Left ventricle myocardium inferior (tissue), 1 donor: ENCODE measurements at regions not wholly inside any gene's neighbourhood (a gene's known extent, or its start where the extent isn't known, plus 50 kb on each side); places are given as distances from the start of the nearest gene placed in this dataset.
A peak's percentile ranks its signal among the peaks of the same experiment; 100 is the strongest.

Experiments
- DNase-seq: peaks from one replicate; pipeline ENCODE4 v3.0.0-alpha.2; 2020
- H3K27ac ChIP-seq: fragments of 200-600 bp; replicated peaks from 2 replicates; pipeline ENCODE4 v1.8.0; 2021
- H3K27me3 ChIP-seq: fragments of 200-600 bp; 2 replicates; pipeline ENCODE4 v1.8.0; 2021; ENCODE audit warnings: low read depth
- H3K36me3 ChIP-seq: fragments of 200-600 bp; 2 replicates; pipeline ENCODE4 v1.8.0; 2021
- H3K4me1 ChIP-seq: fragments of 200-600 bp; 2 replicates; pipeline ENCODE4 v1.8.0; 2021
- H3K4me3 ChIP-seq: fragments of 200-600 bp; 2 replicates; pipeline ENCODE4 v1.8.0; 2021; ENCODE audit warnings: mild to moderate bottlenecking, moderate library complexity
- H3K9me3 ChIP-seq: fragments of 200-600 bp; replicated peaks from 2 replicates; pipeline ENCODE4 v1.8.0; 2021
- CTCF ChIP-seq: fragments of 200-600 bp; IDR thresholded peaks from 2 replicates; pipeline ENCODE4 v1.8.0; 2021; ENCODE audit warnings: antibody characterized with exemption, mild to moderate bottlenecking, borderline replicate concordance
- intact Hi-C: fragments of 100-400 bp; cut with micrococcal nuclease; formaldehyde crosslinking; loops from one replicate; pipeline ENCODE4 v1.11.0; 2022
- donor health status: DM: no; HTN: yes; CAD: no; lungs with severe emphysema.

- peaks cover 51% of the 10 kb centered on the region for H3K27me3 ChIP-seq
- no peaks in the 10 kb centered on the region for H3K9me3 ChIP-seq
- no peaks in the 10 kb centered on the region for H3K4me1 ChIP-seq
- H3K4me3 ChIP-seq, result no peak overlapping the region
- DNase-seq, result no peak
- no peak overlapping the region for H3K27ac ChIP-seq
- intact Hi-C loops, result no loop called here
- TF ChIP-seq CTCF, result peak; percentile 54
- H3K36me3 ChIP-seq, result no peaks in the 10 kb centered on the region
These were observed 166.0 kb upstream of the SP4 start for GRCh38 chr7:21261627-21262594.

GRCh38 chr7:21269021-21269420 is 158.9 kb upstream of the SP4 start:
- Histone ChIP-seq H3K4me3 (no peak overlapping the region), H3K4me1 (no peaks in the 10 kb centered on the region), H3K36me3 (no peaks in the 10 kb centered on the region), H3K27ac (no peak overlapping the region), H3K9me3 (no peaks in the 10 kb centered on the region), H3K27me3 (no peaks in the 10 kb centered on the region)
- no peak for TF ChIP-seq CTCF
- DNase-seq, result no peak
- intact Hi-C loops, result no loop called here

GRCh38 chr7:21276471-21277035 is 151.3 kb upstream of the SP4 start:
- peaks cover 11% of the 10 kb centered on the region for H3K9me3 ChIP-seq
- no peak for DNase-seq
- H3K27me3 ChIP-seq, result peaks cover 5% of the 10 kb centered on the region
- no peak overlapping the region for H3K27ac ChIP-seq
- no peaks in the 10 kb centered on the region for H3K36me3 ChIP-seq
- H3K4me1 ChIP-seq, result no peaks in the 10 kb centered on the region
- H3K4me3 ChIP-seq, result no peak overlapping the region
- intact Hi-C loops, result no loop called here
- TF ChIP-seq CTCF, result no peak

DNA sequence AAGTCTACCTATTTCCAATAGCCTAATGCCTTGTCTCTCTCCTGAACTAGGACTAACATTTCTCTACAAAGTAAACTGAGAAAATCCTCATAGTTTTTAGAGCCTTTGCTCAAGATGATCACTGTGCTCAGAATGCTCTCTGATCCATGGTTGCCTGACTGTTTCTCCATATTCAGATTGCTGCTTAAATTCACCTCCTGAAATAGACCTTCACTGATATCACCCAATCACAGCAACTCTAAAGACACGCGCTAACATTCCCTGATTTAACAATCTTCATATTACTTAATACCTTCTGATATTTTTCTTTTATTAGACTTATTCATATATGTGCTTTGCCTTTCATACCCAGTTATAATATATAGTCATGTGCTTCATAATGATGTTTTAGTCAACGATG is 148.9 kb upstream of the SP4 start:
- H3K27ac ChIP-seq, result no peak overlapping the region
- no peak for TF ChIP-seq CTCF
- peaks cover 11% of the 10 kb centered on the region for H3K9me3 ChIP-seq
- no peaks in the 10 kb centered on the region for H3K36me3 ChIP-seq
- no peaks in the 10 kb centered on the region for H3K4me1 ChIP-seq
- no peak overlapping the region for H3K4me3 ChIP-seq
- peaks cover 5% of the 10 kb centered on the region for H3K27me3 ChIP-seq
- intact Hi-C loops, result no loop called here
- DNase-seq, result no peak

DNA sequence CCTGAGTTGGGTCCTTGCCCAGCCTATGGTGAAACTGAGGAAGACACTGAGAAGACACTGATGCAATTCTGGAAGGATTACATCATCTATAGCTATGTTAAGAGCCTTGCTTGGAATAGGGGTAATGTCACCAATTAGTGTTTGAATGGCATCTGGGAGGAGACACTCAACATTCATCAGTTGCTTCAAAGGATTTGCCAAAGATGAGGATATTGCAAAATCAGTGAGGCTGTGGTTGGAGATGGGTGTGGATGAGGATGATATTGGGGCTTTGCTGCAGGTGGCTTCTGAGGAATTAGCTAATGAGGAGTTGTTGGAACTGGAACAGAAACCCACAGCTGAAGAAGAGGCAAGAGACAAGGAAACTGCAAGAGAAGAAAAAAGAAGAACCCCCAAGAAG is 146.7 kb upstream of the SP4 start:
- Histone ChIP-seq H3K9me3 (peaks cover 11% of the 10 kb centered on the region), H3K27me3 (no peaks in the 10 kb centered on the region), H3K4me1 (no peaks in the 10 kb centered on the region), H3K36me3 (no peaks in the 10 kb centered on the region), H3K4me3 (no peak overlapping the region), H3K27ac (no peak overlapping the region)
- TF ChIP-seq CTCF, result no peak
- DNase-seq, result no peak
- intact Hi-C loops, result no loop called here
